Erythroblast (primary cell): ENCODE measurements at regions not wholly inside any gene's neighbourhood (a gene's known extent, or its start where the extent isn't known, plus 50 kb on each side); places are given as distances from the start of the nearest gene placed in this dataset.

Experiments
- GATA1 ChIP-seq: IDR thresholded peaks from 2 replicates; pipeline ENCODE4 v1.6.1; 2011; ENCODE audit warnings: low read depth, mild to moderate bottlenecking, control low read depth, low read length, moderate library complexity
- POLR2A ChIP-seq: IDR thresholded peaks from 2 replicates; pipeline ENCODE4 v1.6.1; 2011; ENCODE audit warnings: mild to moderate bottlenecking, low read length

GRCh38 chr16:79885320-79885719 is 284.8 kb upstream of the MAF start:
- TF ChIP-seq POLR2A (no peak), GATA1 (no peak)
